Cardiac muscle cell (in vitro differentiated cells and primary cell): ENCODE measurements at regions not wholly inside any gene's neighbourhood (a gene's known extent, or its start where the extent isn't known, plus 50 kb on each side); places are given as distances from the start of the nearest gene placed in this dataset.
"Not testable (repeated sequence)": the region's sequence is repeated elsewhere in the genome, so short reads cannot be mapped to it uniquely, and the experiment has no call there.

Experiments
- DNase-seq, 2 donors: peaks; one replicate each; pipeline versions ENCODE4 v3.0.0 to v3.0.0-alpha.2; 2010 to 2017; ENCODE audit warnings: low read depth in 1 of 2, low spot score in 1 of 2
- H3K27ac ChIP-seq: fragments of 200-600 bp; sonication (generic); 2 replicates; pipeline ENCODE4 v1.5.1; 2016
- H3K27me3 ChIP-seq: fragments of 200-600 bp; sonication (generic); 2 replicates; pipeline ENCODE4 v1.6.0; 2016; ENCODE audit warnings: control low read depth
- H3K36me3 ChIP-seq: fragments of 200-600 bp; sonication (generic); 2 replicates; pipeline ENCODE4 v1.5.1; 2016; ENCODE audit warnings: control low read depth
- H3K4me1 ChIP-seq: fragments of 200-600 bp; sonication (generic); 2 replicates; pipeline ENCODE4 v1.8.1; 2017; ENCODE audit warnings: low read depth, mild to moderate bottlenecking, mixed run types
- H3K4me3 ChIP-seq: fragments of 200-600 bp; sonication (generic); 2 replicates; pipeline ENCODE4 v1.5.1; 2016; ENCODE audit warnings: mild to moderate bottlenecking
- H3K9me3 ChIP-seq: fragments of 200-600 bp; sonication (generic); 2 replicates; pipeline ENCODE4 v1.5.1; 2017; ENCODE audit warnings: low read depth, mild to moderate bottlenecking, control low read depth
- TF ChIP-seq, protein P1 (sequence below): IDR thresholded peaks from 2 replicates; pipeline ENCODE4 v1.5.1; 2012; ENCODE audit warnings: low read depth, mild to moderate bottlenecking, low read length

- Histone ChIP-seq H3K27ac (no peak overlapping the region), H3K9me3 (no peaks in the 10 kb centered on the region), H3K36me3 (no peaks in the 10 kb centered on the region), H3K27me3 (no peaks in the 10 kb centered on the region), H3K4me1 (no peaks in the 10 kb centered on the region), H3K4me3 (no peak overlapping the region)
- TF ChIP-seq, protein P1, sequence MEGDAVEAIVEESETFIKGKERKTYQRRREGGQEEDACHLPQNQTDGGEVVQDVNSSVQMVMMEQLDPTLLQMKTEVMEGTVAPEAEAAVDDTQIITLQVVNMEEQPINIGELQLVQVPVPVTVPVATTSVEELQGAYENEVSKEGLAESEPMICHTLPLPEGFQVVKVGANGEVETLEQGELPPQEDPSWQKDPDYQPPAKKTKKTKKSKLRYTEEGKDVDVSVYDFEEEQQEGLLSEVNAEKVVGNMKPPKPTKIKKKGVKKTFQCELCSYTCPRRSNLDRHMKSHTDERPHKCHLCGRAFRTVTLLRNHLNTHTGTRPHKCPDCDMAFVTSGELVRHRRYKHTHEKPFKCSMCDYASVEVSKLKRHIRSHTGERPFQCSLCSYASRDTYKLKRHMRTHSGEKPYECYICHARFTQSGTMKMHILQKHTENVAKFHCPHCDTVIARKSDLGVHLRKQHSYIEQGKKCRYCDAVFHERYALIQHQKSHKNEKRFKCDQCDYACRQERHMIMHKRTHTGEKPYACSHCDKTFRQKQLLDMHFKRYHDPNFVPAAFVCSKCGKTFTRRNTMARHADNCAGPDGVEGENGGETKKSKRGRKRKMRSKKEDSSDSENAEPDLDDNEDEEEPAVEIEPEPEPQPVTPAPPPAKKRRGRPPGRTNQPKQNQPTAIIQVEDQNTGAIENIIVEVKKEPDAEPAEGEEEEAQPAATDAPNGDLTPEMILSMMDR = no peak
- DNase-seq = no peak
Observed at GRCh38 chr9:19634881-19635280, 154.0 kb downstream of the SLC24A2 start.

DNA sequence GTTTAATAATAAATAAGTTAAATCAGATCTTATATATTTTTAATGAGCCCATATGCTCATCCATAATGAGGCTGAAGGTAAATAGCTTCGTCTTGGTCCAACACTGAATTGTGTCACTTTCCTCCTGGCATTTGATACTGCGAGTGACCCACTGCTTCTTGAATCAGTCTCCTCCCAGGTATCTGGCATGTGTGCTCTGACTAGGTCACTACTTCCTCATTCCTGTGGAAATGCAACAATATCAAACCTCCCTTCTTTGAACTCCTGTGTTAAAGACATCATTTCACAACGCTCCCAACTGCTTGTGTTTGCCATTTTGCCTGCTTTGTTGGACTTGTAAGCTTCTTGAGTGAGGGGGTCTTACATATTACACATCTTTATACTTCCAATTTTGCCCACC lies 157.7 kb downstream of the SLC24A2 start:
- Histone ChIP-seq H3K4me1 (no peaks in the 10 kb centered on the region), H3K27me3 (no peaks in the 10 kb centered on the region), H3K4me3 (no peak overlapping the region), H3K9me3 (no peaks in the 10 kb centered on the region), H3K36me3 (no peaks in the 10 kb centered on the region), H3K27ac (no peak overlapping the region)
- DNase-seq = no peak
- TF ChIP-seq, protein P1 = no peak

- DNase-seq = no peak
- no peaks in the 10 kb centered on the region for H3K9me3 ChIP-seq
- H3K36me3 ChIP-seq = no peaks in the 10 kb centered on the region
- H3K27me3 ChIP-seq = no peaks in the 10 kb centered on the region
- no peak overlapping the region for H3K27ac ChIP-seq
- H3K4me1 ChIP-seq = no peaks in the 10 kb centered on the region
- TF ChIP-seq, protein P1 = no peak
- no peak overlapping the region for H3K4me3 ChIP-seq
Observed at GRCh38 chr9:19630760-19631159, 158.1 kb downstream of the SLC24A2 start.

GRCh38 chr9:19629488-19629887 lies 159.3 kb downstream of the SLC24A2 start:
- Histone ChIP-seq H3K4me1 (no peaks in the 10 kb centered on the region), H3K27me3 (no peaks in the 10 kb centered on the region), H3K27ac (no peak overlapping the region), H3K4me3 (no peak overlapping the region), H3K9me3 (no peaks in the 10 kb centered on the region), H3K36me3 (no peaks in the 10 kb centered on the region)
- peak in 1 of 2 donors; percentile 15 for DNase-seq
- TF ChIP-seq, protein P1 = peak; percentile 8

DNA sequence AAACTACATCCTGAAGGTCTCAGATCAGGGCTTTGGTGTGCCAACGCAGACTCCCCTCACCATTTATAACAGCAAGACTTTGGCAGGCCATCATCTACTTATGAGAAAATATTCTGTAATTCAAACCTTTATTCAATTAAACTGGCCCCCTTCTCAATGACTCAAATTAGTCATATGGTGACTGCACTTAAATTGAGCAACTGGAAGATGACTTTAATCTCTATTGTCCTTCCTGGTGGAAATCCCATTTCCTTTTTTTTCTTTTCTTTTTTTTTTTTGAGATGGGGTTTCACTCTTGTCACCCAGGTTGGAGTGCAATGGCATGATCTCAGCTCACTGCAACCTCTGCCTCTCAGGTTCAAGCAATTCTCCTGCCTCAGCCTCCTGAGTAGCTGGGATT lies 163.4 kb downstream of the SLC24A2 start:
- H3K36me3 ChIP-seq, DNase-seq, H3K27ac ChIP-seq, H3K4me3 ChIP-seq, H3K4me1 ChIP-seq, H3K9me3 ChIP-seq, H3K27me3 ChIP-seq: not testable (repeated sequence)

GRCh38 chr9:19624519-19624918 lies 164.3 kb downstream of the SLC24A2 start:
- Histone ChIP-seq H3K4me3 (no peak overlapping the region), H3K36me3 (no peaks in the 10 kb centered on the region), H3K27ac (no peak overlapping the region), H3K27me3 (no peaks in the 10 kb centered on the region), H3K4me1 (no peaks in the 10 kb centered on the region), H3K9me3 (no peaks in the 10 kb centered on the region)
- no peak for DNase-seq
- TF ChIP-seq, protein P1 = no peak
